ENCODE measurements at regions not wholly inside any gene's neighbourhood (a gene's known extent, or its start where the extent isn't known, plus 50 kb on each side); places are given as distances from the start of the nearest gene placed in this dataset.
A peak's percentile ranks its signal among the peaks of the same experiment; 100 is the strongest.
"Not testable (repeated sequence)": the region's sequence is repeated elsewhere in the genome, so short reads cannot be mapped to it uniquely, and the experiment has no call there.

DNA sequence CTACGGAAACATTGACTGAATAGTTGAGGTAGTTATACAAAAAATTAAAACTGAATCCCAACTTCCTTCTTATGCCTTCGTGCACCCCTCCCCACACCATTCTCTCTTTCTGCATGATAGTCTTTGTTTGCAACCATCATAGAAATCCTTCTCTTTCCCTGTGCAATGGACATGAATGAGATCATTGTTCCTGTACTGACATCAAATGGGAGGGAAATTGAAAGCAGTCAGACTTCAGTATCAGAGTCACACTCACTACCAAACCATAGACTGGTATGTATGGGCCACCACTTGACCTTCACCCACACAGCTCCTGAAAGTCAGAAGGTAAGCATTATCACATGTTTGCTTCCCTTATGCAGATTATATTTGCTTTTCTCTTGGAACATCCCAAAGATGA is 782.8 kb downstream of the BCL11A start:
- no peak for DNase-seq (ENCODE audit: low read depth in 2 of 3, low spot score in 2 of 3)

DNA sequence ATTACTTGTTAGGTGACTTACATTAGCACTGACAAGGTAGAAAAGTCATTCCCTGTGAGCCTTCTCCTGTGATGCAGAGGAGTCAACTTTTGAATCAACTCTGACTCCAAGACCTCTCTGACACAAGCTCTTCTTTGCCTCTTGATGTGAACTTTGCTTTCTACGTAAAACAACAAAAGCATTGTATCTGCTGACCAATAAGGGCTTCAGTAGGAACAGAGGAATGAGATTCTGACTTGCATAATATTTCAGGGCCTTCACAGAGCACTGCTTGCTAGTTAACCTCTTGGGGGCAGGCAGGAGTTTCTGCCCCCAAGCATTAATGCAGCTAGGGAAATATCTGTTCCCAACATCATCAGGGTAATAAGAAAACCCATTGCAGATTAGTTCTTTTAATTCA is 791.5 kb downstream of the BCL11A start:
- DNase-seq (ENCODE audit: low read depth in 2 of 3, low spot score in 2 of 3) = no peak

DNA sequence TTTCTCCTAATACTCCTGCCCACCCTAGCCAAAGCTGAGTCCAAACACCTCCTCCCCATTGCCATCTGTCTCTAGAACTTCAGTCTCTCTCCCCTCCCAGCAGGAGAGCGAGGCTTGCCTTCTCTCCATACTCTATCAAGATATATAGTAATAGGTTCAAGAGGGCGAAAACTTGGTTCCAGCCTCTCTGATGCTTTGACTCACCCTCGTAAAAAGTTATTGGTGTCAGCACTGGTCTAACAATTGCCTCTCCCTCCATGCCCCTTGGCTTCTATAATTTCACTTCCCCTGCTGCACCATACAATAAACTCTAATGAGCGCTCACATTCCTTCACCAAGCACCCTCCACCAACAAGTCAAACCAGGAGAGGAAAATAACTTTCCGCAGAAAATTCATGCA is 797.3 kb downstream of the BCL11A start:
- DNase-seq (ENCODE audit: low read depth in 2 of 3, low spot score in 2 of 3) = no peak

DNA sequence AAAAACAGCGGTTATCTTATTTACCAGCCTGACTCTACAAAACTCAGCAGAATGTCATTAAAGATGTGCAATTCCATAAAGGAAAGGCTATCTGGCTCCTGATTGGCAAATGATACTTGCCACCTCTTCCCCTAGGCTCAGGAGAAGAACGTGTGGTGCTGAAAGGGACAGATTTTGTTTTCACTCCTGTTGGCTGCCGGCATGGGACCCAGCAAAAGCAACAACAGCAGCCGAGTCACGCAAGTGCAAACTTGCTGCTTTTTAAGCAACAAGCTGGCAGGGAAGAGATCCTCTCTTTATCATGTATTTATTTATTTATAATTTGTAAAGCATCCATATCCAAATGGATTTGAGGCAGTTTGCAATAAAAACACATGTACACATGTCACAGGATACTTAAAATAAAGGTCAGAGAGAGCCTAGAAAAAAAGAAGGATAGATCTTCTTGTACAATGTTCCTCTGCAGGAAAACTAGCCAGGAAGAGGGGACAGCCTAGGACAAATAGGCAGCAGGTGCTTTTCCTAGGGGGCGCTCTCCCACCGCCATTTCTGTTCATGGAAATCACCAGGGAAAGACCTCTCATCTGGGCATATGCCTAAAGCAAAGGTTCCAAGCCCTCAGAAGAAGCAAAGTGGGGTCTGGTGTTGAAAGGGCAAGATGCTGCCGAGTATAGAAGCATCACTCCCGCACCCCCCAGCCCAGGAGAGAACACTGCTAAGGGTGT is 799.3 kb downstream of the BCL11A start:
- no peak for DNase-seq (ENCODE audit: low read depth in 2 of 3, low spot score in 2 of 3)

DNA sequence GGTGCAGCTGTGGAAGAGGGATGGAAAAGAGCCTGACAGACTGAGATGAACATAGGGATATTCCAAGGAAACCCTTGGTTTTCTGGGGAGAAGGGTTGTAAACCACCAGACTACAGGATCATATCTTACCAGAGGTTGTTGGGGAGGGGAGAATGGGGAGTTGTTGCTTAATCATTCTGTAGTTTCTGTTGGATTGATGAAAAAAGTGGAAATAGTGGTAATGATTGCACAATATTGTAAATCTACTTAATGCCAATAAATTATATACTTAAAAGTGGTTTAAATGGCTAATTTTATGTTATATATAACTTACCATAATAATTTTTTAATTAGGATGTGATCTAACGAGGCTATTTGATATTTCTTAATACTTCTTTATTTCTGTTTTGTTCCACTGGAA is 800.9 kb downstream of the BCL11A start:
- DNase-seq (ENCODE audit: low read depth in 2 of 3, low spot score in 2 of 3) = no peak

DNA sequence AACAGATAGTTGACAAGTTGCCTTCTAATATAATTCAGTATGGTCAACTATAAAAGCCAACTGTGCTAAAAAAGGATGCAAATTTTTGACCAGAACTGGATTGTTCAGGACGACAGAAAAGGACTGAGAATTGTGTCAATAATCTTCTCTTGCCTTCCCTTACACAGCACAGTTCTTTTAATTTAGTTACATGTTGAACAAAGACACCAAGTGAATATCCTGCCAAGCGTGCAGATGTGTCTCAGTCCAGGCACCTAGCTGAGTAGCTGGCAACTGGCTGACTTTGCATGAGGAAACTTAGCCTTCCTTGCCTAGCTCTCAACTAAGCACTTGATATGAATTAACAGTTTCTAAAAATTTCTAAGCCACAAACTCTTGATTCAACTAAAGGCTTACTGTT is 801.4 kb downstream of the BCL11A start:
- DNase-seq (ENCODE audit: low read depth in 2 of 3, low spot score in 2 of 3) = no peak

DNA sequence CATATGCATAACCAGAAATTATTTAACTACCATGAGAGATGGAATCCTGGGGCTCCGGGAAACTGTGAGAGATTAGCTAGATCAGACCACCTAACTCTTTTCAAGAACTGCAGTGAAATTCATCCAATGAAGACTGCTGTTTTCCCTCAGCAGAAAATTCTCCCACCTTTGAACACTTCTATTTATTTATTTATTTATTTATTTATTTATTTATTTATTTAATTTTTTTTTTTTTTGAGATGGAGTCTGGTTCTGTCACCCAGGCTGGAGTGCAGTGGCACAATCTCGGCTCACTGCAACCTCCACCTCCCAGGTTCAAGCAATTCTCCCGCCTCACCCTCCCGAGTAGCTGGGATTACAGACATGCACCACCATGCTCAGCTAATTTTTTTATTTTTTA is 802.2 kb downstream of the BCL11A start:
- not testable (repeated sequence) for DNase-seq (ENCODE audit: low read depth in 2 of 3, low spot score in 2 of 3)

DNA sequence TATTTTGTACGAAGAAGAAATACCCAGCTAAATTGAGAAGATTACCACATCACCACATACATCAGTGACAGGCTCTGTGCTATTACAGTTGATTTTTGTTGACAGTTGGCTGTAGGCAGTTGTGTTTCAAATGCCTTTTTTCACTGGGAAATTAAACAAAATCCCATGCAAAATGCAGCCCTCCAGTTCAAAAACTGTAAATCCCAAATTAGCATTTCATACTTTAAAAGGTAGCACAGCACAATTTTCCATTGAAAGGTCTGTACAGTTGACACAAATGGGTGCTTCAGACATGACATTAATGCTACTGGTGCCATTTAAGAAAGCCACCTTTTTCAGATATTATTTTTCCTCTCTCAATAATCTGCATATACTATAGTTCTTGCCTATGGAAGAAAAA is 807.2 kb downstream of the BCL11A start:
- no peak for DNase-seq (ENCODE audit: low read depth in 2 of 3, low spot score in 2 of 3)

DNA sequence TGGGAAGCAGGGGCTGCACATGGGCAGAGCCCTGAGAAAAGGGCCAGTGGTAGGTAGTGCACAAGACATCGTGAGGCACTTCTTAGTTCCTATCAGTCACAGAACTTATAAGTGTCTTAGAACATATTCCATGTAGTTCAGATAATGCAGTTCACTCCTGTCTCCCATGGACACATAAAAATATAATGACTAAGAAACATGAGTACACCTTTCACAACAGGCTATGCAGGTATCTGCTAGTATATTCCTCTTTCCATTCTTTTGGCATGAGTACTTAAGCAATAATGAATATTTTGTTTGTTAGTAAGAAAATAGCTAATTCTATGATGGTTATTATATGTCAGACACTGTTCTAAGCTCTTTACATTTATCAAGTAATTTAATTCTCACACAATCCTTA is 808.4 kb downstream of the BCL11A start:
- DNase-seq (ENCODE audit: low read depth in 2 of 3, low spot score in 2 of 3) = no peak

DNA sequence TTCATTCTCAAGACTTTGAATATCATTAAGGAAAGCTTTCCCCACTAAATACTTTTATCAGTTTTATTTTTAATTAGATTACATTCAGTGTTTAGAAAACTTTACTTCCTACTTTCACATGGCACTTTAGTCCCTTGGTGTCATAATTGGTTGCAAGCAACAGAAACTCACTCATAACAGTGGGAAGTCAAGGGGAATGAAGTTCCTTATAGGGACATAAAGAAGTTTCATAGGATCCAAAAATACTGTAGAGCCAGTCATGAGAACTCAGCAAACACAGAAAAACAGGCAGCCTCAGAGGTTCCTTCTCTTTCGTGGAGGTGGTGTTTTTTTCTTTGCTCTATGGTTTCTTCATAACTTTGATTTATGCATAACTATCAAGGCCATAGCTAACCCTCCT is 809.0 kb downstream of the BCL11A start:
- DNase-seq (ENCODE audit: low read depth in 2 of 3, low spot score in 2 of 3) = no peak

DNA sequence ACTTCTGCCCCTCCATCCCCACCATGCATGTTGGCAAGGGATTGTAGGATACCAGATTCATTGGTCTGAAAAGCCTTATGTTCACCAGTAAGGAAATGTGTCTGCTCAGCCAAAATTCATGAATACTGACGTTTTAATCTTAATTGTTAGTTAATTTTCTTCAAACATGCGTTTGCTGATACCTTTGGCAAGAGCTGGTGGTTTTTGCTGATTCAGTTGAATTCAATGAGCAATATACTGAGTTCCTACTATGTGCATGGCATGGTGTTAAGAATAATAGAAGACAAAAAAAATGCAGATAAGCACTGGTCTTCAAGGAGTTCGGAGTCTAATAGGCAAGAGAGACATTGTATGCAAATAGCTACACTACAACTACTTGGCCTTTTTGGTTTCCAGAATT is 811.6 kb downstream of the BCL11A start:
- DNase-seq (ENCODE audit: low read depth in 2 of 3, low spot score in 2 of 3) = no peak

DNA sequence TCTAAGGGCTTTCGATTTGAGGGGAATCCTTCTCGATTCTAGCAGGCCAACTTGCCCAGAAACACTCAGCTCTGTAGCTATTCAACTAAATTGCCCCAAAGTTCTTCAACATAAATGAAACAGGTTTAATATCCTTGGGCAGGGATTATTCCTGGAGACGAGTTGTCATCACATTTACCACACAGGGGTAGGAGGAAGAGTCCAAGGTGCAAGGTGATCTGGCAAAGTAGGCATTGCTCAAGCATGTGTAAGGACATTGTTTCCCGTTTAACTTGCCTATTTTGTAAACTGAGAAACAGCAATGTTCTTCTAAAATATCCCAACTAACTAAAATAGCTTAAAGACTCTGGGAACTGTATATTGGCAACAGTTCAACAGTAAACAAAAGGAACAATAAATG is 814.3 kb downstream of the BCL11A start:
- no peak for DNase-seq (ENCODE audit: low read depth in 2 of 3, low spot score in 2 of 3)

DNA sequence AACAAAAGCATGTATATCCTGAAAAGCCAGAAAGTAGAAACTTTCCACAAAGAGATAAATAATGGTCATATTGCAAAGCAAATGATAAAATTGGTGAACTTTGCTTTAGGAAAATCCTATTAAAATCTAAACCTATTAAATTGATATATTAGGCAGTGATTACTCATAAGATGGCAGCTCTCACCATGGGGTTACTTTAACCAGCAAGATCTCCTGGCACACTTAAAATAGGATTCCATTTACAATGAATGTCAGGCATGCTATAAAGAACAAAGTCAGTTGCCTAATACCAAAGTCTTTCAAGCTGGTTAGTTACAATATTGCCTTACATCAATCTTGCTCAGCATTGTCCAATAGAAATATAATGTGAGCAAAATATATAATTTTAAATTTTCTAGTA is 816.2 kb downstream of the BCL11A start:
- no peak for DNase-seq (ENCODE audit: low read depth in 2 of 3, low spot score in 2 of 3)

DNA sequence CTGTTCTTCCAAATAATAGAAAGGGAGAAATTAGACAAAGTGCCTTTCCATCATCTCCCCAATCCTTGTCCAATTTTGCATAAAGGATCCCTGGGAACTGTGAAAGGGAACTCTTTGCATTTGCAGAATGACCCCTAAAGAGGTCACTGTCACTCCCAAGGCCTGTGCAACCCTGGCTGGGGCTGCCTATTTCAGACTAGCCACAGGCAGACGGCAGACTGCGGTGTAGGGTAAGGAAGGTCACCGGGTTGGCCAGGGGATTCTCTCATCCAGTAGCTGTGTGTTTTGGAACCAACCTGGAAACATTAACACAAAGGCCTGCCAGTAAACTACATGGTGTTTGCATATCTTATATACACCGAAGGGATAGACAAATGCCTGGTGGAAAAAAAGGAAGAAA is 818.7 kb downstream of the BCL11A start:
- DNase-seq (ENCODE audit: low read depth in 2 of 3, low spot score in 2 of 3) = no peak

DNA sequence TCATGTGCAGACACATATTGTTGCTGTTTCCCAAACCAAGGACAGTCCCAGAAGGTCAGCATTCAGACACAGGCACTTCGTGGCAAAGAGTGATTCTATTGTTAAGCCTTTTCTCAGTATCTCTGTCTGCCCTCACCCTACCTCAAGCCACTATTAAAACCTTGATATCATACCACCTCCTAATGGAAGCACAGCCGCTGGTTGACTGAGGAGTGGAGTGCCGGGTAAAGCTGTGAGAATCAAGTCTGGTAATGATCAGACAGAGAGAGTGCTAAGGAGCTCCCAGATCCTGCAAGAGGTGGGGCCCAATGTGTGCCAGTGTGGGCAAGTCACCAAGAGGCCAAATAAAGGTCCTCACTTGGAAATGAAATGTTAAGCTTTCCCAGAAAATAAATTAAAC is 819.5 kb downstream of the BCL11A start:
- no peak for DNase-seq (ENCODE audit: low read depth in 2 of 3, low spot score in 2 of 3)

DNA sequence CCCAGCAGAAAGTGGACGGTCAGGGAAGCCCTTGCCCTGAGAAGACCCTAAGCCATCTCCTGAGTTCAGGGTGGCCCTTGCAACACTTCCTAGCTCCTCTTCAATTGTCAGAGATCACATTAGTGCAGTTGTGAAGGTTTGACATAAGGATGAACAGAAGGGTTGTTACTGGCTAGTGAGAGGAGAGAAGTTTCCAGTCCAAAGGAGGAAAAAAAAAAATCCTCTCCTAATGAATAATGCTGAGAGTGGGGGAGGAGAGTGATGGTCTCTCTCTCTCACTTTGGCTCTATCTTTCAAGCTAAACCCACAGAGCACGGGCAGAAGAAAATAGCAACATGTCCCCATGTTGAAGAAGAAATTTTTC is 819.9 kb downstream of the BCL11A start:
- DNase-seq (ENCODE audit: low read depth in 2 of 3, low spot score in 2 of 3) = no peak

DNA sequence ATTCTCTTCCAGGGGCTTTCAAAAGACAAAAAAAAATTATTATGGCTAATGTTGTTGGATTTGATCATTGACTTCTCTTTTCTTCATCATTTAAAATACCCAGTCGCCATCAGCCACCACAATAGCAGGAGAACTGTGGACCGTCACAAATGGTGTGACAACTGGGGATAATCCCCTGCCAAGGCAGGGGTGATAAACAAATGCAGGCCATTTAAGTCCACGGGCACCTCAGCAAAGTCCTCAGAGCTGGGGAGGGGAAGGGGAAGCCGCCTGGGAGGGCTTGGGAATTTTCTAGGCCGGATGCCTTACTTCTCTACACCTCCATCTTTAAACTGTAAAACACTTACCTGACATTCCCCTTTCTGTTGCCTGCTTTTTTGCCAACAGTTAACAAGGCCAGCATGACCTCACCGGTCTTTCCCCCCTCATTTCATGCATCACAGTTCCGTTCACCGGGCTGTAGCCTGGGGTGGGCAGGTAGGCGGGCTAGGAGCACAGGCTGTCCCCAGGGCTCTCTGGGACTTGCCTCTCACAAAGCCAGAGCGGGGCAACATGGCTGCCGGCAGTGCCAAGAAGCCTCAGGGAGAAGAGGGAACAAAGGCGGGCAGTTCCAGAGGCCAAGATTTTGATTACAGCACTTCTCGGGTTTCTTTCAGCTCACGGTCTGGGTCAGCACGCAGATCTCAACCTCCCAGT is 820.4 kb downstream of the BCL11A start:
- DNase-seq (ENCODE audit: low read depth in 2 of 3, low spot score in 2 of 3) = no peak

DNA sequence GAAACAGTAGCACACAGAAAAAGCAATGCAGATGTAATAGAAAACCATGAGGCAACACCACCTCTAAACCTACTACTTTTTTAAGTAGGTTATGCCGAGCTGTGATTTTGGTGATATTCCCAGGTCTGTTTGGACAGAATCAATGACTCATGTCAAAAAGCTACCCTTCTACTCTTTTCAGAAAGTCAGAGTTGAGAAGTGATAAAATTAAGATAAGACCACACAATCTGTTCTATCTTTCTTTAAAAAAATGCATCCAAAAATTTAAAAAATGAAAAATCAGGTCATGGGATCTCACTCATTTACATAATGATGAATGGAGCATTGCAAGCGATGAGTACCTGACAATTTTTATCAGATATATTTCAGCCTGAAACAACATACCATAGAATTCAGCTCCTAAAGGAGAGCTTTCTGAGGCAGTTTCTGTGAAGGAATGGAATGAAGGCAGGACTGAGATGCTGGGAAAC is 826.3 kb downstream of the BCL11A start:
- no peak for DNase-seq (ENCODE audit: low read depth in 2 of 3, low spot score in 2 of 3)

DNA sequence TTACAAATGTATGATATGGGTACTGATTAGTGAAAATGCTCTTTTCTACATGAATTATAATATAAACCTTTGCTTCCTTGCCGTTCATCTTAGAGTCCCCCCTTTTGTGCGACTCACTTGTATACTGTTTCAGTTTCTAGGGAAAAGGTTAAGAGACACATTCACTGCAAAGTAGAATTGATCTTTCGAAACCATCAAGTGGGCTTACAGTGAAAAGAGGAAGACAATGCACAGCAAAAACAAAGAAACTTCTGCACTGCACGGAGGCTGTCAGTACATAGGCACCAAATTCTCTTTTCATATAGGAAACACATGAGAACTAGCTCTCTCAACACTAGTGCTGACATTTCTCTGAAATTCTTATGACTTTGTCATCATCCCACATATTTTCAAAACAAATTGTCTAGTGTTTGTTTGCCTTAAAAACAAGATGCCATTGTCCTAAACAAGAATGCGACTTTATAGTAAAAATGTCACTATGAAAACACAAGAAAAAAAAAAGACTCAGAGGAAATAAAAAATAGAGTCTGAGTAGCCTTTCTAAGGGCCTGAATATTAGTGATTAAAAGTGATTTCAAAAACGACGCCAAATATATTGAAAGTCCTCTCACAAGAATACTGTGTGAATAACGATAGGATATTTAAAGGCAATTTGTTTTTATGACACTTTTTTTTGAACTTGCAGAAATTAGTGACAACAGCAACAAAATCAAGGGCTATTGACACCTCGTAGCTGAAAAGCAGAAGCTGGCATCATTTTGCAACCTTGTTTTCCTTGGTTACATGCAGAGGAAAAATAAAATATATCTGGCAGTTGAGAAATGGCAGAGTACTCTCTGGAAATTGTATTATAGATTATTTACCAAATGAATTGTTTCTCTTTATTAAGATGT is 827.0 kb downstream of the BCL11A start:
- peak in 1 of 3 donors; percentile 36 for DNase-seq (ENCODE audit: low read depth in 2 of 3, low spot score in 2 of 3)

DNA sequence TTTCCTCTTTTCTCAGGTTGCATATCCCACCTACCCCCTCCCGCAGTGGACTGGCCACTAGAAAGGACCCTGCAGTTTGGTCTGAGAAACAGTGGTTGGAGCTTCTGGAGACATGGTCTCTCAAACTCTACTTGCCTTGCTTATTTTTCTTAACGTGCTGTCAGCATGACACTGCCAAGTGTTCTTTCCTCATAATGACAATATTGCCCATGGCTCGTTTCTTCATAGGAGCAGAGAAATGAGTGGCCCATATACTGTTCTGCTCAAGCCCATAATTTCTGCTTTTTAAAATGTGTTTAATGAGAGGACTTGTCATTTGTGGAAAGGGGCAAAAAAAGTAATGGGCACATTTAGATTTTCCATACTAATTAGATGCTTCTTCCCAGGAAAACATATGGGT is 828.7 kb downstream of the BCL11A start:
- no peak for DNase-seq (ENCODE audit: low read depth in 2 of 3, low spot score in 2 of 3)

DNA sequence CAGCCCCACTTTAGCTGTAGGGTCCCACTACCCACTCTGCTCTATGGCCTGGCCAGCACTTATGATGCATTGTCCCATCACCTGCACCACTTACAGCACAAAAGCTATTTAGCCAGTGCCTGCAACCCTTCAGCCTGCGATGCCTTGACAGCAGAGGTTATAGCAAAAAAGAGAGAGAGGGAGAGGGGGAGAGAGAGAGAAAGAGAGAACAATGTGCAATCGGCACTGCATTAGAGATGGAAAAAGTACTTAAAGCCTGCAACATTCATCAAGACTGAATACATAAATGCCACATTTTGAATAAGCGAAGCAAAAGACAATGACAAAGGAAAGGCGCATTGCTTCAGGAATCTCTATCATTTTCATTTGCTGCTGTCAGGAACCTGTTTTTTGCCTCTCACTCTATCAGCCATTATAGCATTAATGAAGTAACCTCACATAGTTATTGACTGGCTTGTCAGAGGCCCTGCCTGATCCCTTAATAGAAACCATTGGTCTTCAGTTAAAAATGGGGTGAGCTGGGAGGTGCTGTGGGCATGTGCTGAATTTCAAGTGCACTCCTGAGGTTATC is 833.1 kb downstream of the BCL11A start:
- no peak for DNase-seq (ENCODE audit: low read depth in 2 of 3, low spot score in 2 of 3)
